ENCODE measurements at regions not wholly inside any gene's neighbourhood (a gene's known extent, or its start where the extent isn't known, plus 50 kb on each side); places are given as distances from the start of the nearest gene placed in this dataset.

GRCh38 chr3:164732166-164732565 lies 346.1 kb downstream of the SI start:
- Histone ChIP-seq H3K27ac (ENCODE audit: low read depth, low read length) (no peak overlapping the region), H3K4me2 (ENCODE audit: low read length) (no peak overlapping the region), H3K27me3 (ENCODE audit: insufficient read depth, low read length) (no peaks in the 10 kb centered on the region), H3K4me3 (replicated peaks in 1 of 2; ENCODE audit: low read depth in 1 of 2, low read length in 2 of 2) (no peak overlapping the region), H3K9me2 (ENCODE audit: insufficient read depth) (no peaks in the 10 kb centered on the region), H4K20me1 (ENCODE audit: insufficient read depth) (no peaks in the 10 kb centered on the region), H3K36me3 (ENCODE audit: control insufficient read depth in 1 of 2, insufficient read depth in 2 of 2, low read length in 2 of 2) (no peaks in the 10 kb centered on the region), H3K79me2 (ENCODE audit: insufficient read depth, low read length) (no peaks in the 10 kb centered on the region), H3K9me3 (ENCODE audit: control insufficient read depth in 1 of 2, insufficient read depth in 1 of 2, low read depth in 1 of 2, low read length in 2 of 2) (no peaks in the 10 kb centered on the region), H3K9ac (ENCODE audit: low read length) (no peak overlapping the region), H3K4me1 (ENCODE audit: control insufficient read depth in 1 of 2, insufficient read depth in 2 of 2, low read length in 2 of 2) (no peaks in the 10 kb centered on the region), H2AFZ (ENCODE audit: low read depth, low read length, poor library complexity, severe bottlenecking) (no peak overlapping the region)
- TF ChIP-seq ELF1 (IDR thresholded peaks at IDR 0.05; ENCODE audit: borderline replicate concordance, low read depth), result no peak
- ChIA-PET RAD21 (ENCODE audit: low non-redundant PET in 1 of 2, low total read pairs in 2 of 2, uncharacterized antibody in 2 of 2, unreplicated experiment in 2 of 2) (no interaction called here), CTCF (no interaction called here), POLR2A (no interaction called here)
- DNase-seq (ENCODE audit: low read depth, low spot score) (no peak), ATAC-seq (no peak)
- BruUV-seq (replicated peaks), result no TSS peak
- intact Hi-C loops (cut with micrococcal nuclease), result no loop called here

GRCh38 chr3:164730815-164731360 lies 347.4 kb downstream of the SI start:
- Histone ChIP-seq H3K27me3 (ENCODE audit: insufficient read depth, low read length) (no peaks in the 10 kb centered on the region), H3K4me2 (ENCODE audit: low read length) (no peak overlapping the region), H2AFZ (ENCODE audit: low read depth, low read length, poor library complexity, severe bottlenecking) (no peak overlapping the region), H3K27ac (ENCODE audit: low read depth, low read length) (no peak overlapping the region), H3K9me3 (ENCODE audit: control insufficient read depth in 1 of 2, insufficient read depth in 1 of 2, low read depth in 1 of 2, low read length in 2 of 2) (no peaks in the 10 kb centered on the region), H3K9me2 (ENCODE audit: insufficient read depth) (no peaks in the 10 kb centered on the region), H3K4me1 (ENCODE audit: control insufficient read depth in 1 of 2, insufficient read depth in 2 of 2, low read length in 2 of 2) (no peaks in the 10 kb centered on the region), H3K36me3 (ENCODE audit: control insufficient read depth in 1 of 2, insufficient read depth in 2 of 2, low read length in 2 of 2) (no peaks in the 10 kb centered on the region), H4K20me1 (ENCODE audit: insufficient read depth) (no peaks in the 10 kb centered on the region), H3K4me3 (replicated peaks in 1 of 2; ENCODE audit: low read depth in 1 of 2, low read length in 2 of 2) (no peak overlapping the region), H3K79me2 (ENCODE audit: insufficient read depth, low read length) (no peaks in the 10 kb centered on the region), H3K9ac (ENCODE audit: low read length) (no peak overlapping the region)
- intact Hi-C loops (cut with micrococcal nuclease), result no loop called here
- no peak for ATAC-seq
- ChIA-PET CTCF (no interaction called here), POLR2A (no interaction called here), RAD21 (ENCODE audit: low non-redundant PET in 1 of 2, low total read pairs in 2 of 2, uncharacterized antibody in 2 of 2, unreplicated experiment in 2 of 2) (no interaction called here)
- DNase-seq (ENCODE audit: low read depth, low spot score), result no peak
- BruUV-seq (replicated peaks), result no TSS peak
- no peak for TF ChIP-seq SRF (IDR thresholded peaks at IDR 0.05; ENCODE audit: low read depth)
- TF ChIP-seq ZNF274 (IDR thresholded peaks at IDR 0.05; ENCODE audit: low read depth, low read length), result no peak
- TF ChIP-seq SIN3A (IDR thresholded peaks at IDR 0.05; ENCODE audit: low read depth), result no peak
- no peak for TF ChIP-seq TCF7L2 (IDR thresholded peaks at IDR 0.05; ENCODE audit: borderline replicate concordance, extremely low read depth, insufficient read depth, insufficient read length)
- no peak for TF ChIP-seq RAD21 (IDR thresholded peaks at IDR 0.05; ENCODE audit: low read depth)
- no peak for TF ChIP-seq JUND (IDR thresholded peaks at IDR 0.05)
- TF ChIP-seq EGR1 (IDR thresholded peaks at IDR 0.05; ENCODE audit: low read depth), result no peak
- TF ChIP-seq SP1 (IDR thresholded peaks at IDR 0.05; ENCODE audit: low read depth), result no peak
- TF ChIP-seq CBX3 (IDR thresholded peaks at IDR 0.05; ENCODE audit: low read depth), result no peak
- TF ChIP-seq POLR2A (IDR thresholded peaks at IDR 0.05; ENCODE audit: borderline replicate concordance, extremely low read depth, insufficient read depth, insufficient read length), result no peak
- no peak for TF ChIP-seq CTCF (IDR thresholded peaks at IDR 0.05 in 2 of 3, conservative IDR thresholded peaks at IDR 0.05 in 1 of 3; ENCODE audit: borderline replicate concordance in 1 of 3, insufficient read depth in 1 of 3, low read depth in 2 of 3, low read length in 2 of 3)
- no peak for TF ChIP-seq ELF1 (IDR thresholded peaks at IDR 0.05; ENCODE audit: borderline replicate concordance, low read depth)
- TF ChIP-seq POLR2AphosphoS5 (IDR thresholded peaks at IDR 0.05; ENCODE audit: low read depth, low read length), result no peak
- TF ChIP-seq EZH2phosphoT487 (IDR thresholded peaks at IDR 0.05; ENCODE audit: borderline replicate concordance), result no peak

All from HCT116 (cell line).